ENCODE measurements at regions not wholly inside any gene's neighbourhood (a gene's known extent, or its start where the extent isn't known, plus 50 kb on each side); places are given as distances from the start of the nearest gene placed in this dataset.

GRCh38 chr2:18105929-18106328, 227.5 kb downstream of the KCNS3 start:
- no peak for DNase-seq (ENCODE audit: low read depth)
- TF ChIP-seq, protein P1, sequence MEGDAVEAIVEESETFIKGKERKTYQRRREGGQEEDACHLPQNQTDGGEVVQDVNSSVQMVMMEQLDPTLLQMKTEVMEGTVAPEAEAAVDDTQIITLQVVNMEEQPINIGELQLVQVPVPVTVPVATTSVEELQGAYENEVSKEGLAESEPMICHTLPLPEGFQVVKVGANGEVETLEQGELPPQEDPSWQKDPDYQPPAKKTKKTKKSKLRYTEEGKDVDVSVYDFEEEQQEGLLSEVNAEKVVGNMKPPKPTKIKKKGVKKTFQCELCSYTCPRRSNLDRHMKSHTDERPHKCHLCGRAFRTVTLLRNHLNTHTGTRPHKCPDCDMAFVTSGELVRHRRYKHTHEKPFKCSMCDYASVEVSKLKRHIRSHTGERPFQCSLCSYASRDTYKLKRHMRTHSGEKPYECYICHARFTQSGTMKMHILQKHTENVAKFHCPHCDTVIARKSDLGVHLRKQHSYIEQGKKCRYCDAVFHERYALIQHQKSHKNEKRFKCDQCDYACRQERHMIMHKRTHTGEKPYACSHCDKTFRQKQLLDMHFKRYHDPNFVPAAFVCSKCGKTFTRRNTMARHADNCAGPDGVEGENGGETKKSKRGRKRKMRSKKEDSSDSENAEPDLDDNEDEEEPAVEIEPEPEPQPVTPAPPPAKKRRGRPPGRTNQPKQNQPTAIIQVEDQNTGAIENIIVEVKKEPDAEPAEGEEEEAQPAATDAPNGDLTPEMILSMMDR (IDR thresholded peaks at IDR 0.05; ENCODE audit: insufficient read depth, low read depth, low read length), result no peak
- H3K4me3 ChIP-seq (ENCODE audit: low read depth, low read length), result no peak overlapping the region

- TF ChIP-seq, protein P1 (IDR thresholded peaks at IDR 0.05; ENCODE audit: insufficient read depth, low read depth, low read length), result no peak
- no peak overlapping the region for H3K4me3 ChIP-seq (ENCODE audit: low read depth, low read length)
- DNase-seq (ENCODE audit: low read depth), result no peak
Measured at GRCh38 chr2:18104595-18105224, 226.2 kb downstream of the KCNS3 start.

- TF ChIP-seq, protein P1 (IDR thresholded peaks at IDR 0.05; ENCODE audit: insufficient read depth, low read depth, low read length), result no peak
- no peak for DNase-seq (ENCODE audit: low read depth)
- no peak overlapping the region for H3K4me3 ChIP-seq (ENCODE audit: low read depth, low read length)
Measured at GRCh38 chr2:18096836-18097405, 218.5 kb downstream of the KCNS3 start.

DNA sequence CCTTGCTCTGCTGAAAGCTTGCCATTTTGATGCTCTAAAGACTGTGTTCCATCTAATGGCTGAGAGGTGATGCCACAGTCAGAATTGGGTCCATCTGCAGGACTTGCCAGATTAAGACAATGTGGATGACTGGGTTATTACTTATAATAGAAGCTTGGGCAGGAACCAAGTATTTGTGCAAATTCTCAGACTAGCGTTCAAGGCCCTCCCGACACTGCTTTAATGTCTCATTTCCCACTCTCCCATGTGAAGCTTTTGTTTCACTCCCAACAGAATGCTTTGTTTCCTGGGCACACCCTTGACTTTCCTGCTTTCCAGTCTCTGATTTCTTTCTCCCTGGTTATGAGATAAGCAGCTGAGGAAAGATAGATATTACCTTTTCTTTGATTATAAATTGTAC, 215.8 kb downstream of the KCNS3 start:
- TF ChIP-seq, protein P1 (IDR thresholded peaks at IDR 0.05; ENCODE audit: insufficient read depth, low read depth, low read length), result no peak
- no peak for DNase-seq (ENCODE audit: low read depth)
- no peak overlapping the region for H3K4me3 ChIP-seq (ENCODE audit: low read depth, low read length)

- DNase-seq (ENCODE audit: low read depth), result no peak
- no peak overlapping the region for H3K4me3 ChIP-seq (ENCODE audit: low read depth, low read length)
- TF ChIP-seq, protein P1 (IDR thresholded peaks at IDR 0.05; ENCODE audit: insufficient read depth, low read depth, low read length), result no peak
Measured at GRCh38 chr2:18093196-18093595, 214.7 kb downstream of the KCNS3 start.

DNA sequence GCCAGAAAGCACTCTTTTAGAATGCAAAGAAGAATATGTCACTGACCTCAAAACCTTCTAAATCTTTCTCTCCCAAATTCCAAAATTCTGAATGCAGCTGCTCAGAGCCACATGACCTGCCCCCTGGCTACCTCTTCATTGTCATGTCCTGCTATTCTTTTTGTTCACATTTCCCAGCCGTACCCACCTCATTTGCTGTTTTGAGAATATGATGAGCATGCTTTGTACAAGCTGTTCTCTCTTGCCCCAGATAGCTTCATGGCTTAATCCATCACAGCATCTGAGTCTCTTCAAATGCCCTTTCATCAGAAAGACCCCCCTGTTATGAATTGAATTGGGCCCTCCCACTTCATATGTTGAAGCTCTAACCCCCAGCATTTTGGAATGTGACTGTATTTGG, 214.3 kb downstream of the KCNS3 start:
- H3K4me3 ChIP-seq (ENCODE audit: low read depth, low read length), result no peak overlapping the region
- TF ChIP-seq, protein P1 (IDR thresholded peaks at IDR 0.05; ENCODE audit: insufficient read depth, low read depth, low read length), result no peak
- no peak for DNase-seq (ENCODE audit: low read depth)

- no peak overlapping the region for H3K4me3 ChIP-seq (ENCODE audit: low read depth, low read length)
- TF ChIP-seq, protein P1 (IDR thresholded peaks at IDR 0.05; ENCODE audit: insufficient read depth, low read depth, low read length), result no peak
- peak; percentile 63 for DNase-seq (ENCODE audit: low read depth)
Measured at GRCh38 chr2:18085593-18085992, 207.1 kb downstream of the KCNS3 start.

Measured in fibroblast of villous mesenchyme (primary cell).